ENCODE measurements at regions not wholly inside any gene's neighbourhood (a gene's known extent, or its start where the extent isn't known, plus 50 kb on each side); places are given as distances from the start of the nearest gene placed in this dataset.

DNA sequence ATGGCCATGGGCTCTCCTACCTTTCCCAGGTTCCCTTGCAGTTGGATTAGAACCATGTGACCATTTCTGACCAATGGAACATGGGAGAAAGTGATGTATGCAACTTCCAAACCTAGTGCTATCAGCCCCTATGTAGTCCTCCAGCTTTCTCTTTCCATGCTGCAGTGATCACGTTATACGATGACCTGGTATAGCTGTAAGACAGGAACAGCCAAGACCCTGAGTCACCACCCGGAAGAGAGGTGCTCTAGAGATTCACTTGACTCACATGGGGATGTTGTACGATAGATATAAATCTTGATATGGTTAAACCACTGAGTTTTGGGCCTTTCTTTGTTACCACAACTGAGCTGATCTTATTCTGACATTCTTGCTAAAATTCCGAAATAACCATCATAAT, 65.1 kb downstream of the NOG start:
- TF ChIP-seq, protein P1, sequence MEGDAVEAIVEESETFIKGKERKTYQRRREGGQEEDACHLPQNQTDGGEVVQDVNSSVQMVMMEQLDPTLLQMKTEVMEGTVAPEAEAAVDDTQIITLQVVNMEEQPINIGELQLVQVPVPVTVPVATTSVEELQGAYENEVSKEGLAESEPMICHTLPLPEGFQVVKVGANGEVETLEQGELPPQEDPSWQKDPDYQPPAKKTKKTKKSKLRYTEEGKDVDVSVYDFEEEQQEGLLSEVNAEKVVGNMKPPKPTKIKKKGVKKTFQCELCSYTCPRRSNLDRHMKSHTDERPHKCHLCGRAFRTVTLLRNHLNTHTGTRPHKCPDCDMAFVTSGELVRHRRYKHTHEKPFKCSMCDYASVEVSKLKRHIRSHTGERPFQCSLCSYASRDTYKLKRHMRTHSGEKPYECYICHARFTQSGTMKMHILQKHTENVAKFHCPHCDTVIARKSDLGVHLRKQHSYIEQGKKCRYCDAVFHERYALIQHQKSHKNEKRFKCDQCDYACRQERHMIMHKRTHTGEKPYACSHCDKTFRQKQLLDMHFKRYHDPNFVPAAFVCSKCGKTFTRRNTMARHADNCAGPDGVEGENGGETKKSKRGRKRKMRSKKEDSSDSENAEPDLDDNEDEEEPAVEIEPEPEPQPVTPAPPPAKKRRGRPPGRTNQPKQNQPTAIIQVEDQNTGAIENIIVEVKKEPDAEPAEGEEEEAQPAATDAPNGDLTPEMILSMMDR (IDR thresholded peaks at IDR 0.05): no peak
- TF ChIP-seq POLR2A (IDR thresholded peaks at IDR 0.05): no peak

All from stomach (tissue), 4 donors.